RWPE1 (cell line): ENCODE measurements at regions not wholly inside any gene's neighbourhood (a gene's known extent, or its start where the extent isn't known, plus 50 kb on each side); places are given as distances from the start of the nearest gene placed in this dataset.

ENCODE experiments used
- CTCF ChIA-PET: fragments of 350-600 bp; sonication (Branson Sonifier 250); formaldehyde crosslinking; extraction: SDS; loops from one replicate; lab custom pipeline; 2021; lab: Yijun Ruan, JAX
- POLR2A ChIA-PET: fragments of 400-600 bp; formaldehyde crosslinking; extraction: SDS; loops from one replicate; lab custom pipeline; 2020; ENCODE audit warnings: antibody characterized with exemption; ENCODE audit not compliant: low non-redundant PET; lab: Yijun Ruan, JAX
- DNase-seq: peaks from one replicate; pipeline ENCODE4 v3.0.0; 2012; ENCODE audit warnings: low spot score
- H3K27ac ChIP-seq: fragments of 450-650 bp; 2 replicates; pipeline ENCODE4 v1.5.1; 2017
- CTCF ChIP-seq: fragments of 450-650 bp; conservative IDR thresholded peaks from 2 replicates; pipeline ENCODE4 v1.5.1; 2017; ENCODE audit warnings: low read depth, mild to moderate bottlenecking

GRCh38 chr1:95582191-95582590, 348.2 kb downstream of the RWDD3 start:
- no peak overlapping the region for H3K27ac ChIP-seq
- DNase-seq, result no peak
- POLR2A ChIA-PET, result no interaction called here
- CTCF ChIA-PET, result interaction anchor here (0.7 kb wide), 1 partner anchor 325 kb away, joined by 7 read pairs; no protein-coding TSS in a partner anchor
- TF ChIP-seq CTCF, result no peak

- H3K27ac ChIP-seq, result no peak overlapping the region
- DNase-seq, result no peak
Observed at GRCh38 chr1:95582746-95583145, 348.7 kb downstream of the RWDD3 start.

GRCh38 chr1:95583661-95584210, 349.7 kb downstream of the RWDD3 start:
- DNase-seq, result no peak
- TF ChIP-seq CTCF, result no peak
- no peak overlapping the region for H3K27ac ChIP-seq
- CTCF ChIA-PET, result no interaction called here
- POLR2A ChIA-PET, result no interaction called here

More at GRCh38 chr1:95582746-95583145, 348.7 kb downstream of the RWDD3 start:
- no peak for TF ChIP-seq CTCF
- ChIA-PET CTCF (interaction anchor here (0.7 kb wide), 1 partner anchor 325 kb away, joined by 7 read pairs; no protein-coding TSS in a partner anchor), POLR2A (no interaction called here)

GRCh38 chr1:95584315-95584714, 350.3 kb downstream of the RWDD3 start:
- ChIA-PET POLR2A (no interaction called here), CTCF (interaction anchor here (0.7 kb wide), 1 partner anchor 817 kb away, joined by 4 read pairs; no protein-coding TSS in a partner anchor)

GRCh38 chr1:95604771-95605170, 370.8 kb downstream of the RWDD3 start:
- CTCF ChIA-PET, result no interaction called here
- no peak for DNase-seq
- POLR2A ChIA-PET, result no interaction called here

More at GRCh38 chr1:95584315-95584714, 350.3 kb downstream of the RWDD3 start:
- peak; percentile 68 for DNase-seq
- TF ChIP-seq CTCF, result no peak
- H3K27ac ChIP-seq, result no peak overlapping the region

GRCh38 chr1:95614197-95614596, 380.2 kb downstream of the RWDD3 start:
- no peak for DNase-seq

More at GRCh38 chr1:95604771-95605170, 370.8 kb downstream of the RWDD3 start:
- no peak for TF ChIP-seq CTCF
- no peak overlapping the region for H3K27ac ChIP-seq

More at GRCh38 chr1:95614197-95614596, 380.2 kb downstream of the RWDD3 start:
- no peak for TF ChIP-seq CTCF
- ChIA-PET POLR2A (no interaction called here), CTCF (no interaction called here)
- no peak overlapping the region for H3K27ac ChIP-seq
